ENCODE measurements at regions not wholly inside any gene's neighbourhood (a gene's known extent, or its start where the extent isn't known, plus 50 kb on each side); places are given as distances from the start of the nearest gene placed in this dataset.

DNA sequence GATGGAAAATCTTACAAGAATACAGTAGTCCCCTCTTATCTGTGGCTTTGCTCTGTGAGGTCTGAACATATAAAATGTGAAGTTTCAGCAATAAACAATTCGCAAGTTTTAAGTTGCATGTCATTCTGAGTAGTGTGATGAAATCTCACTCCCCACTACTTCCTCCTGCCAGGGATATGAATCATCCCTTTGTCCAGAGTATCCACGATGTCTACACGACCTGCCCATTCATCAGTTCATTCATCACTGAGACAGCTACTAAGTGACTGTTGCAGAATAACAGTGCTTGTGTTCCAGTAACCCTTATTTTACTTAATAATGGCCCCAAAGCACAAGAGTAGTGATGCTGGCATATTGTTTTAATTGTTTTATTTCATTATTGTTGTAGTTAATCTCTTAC is 489.2 kb upstream of the UBE2E2 start:
- Histone ChIP-seq H3K18ac (ENCODE audit: insufficient read length, low read depth, low read length) (no peak overlapping the region), H3K4me2 (ENCODE audit: insufficient read depth, insufficient read length, low read length) (no peak overlapping the region), H3K4me1 (ENCODE audit: insufficient read depth, low read length) (no peaks in the 10 kb centered on the region), H4K8ac (replicated peaks; ENCODE audit: insufficient read length, low read depth, low read length) (no peak overlapping the region), H3K4ac (ENCODE audit: low read depth, low read length) (no peak overlapping the region), H3K9me3 (ENCODE audit: control insufficient read depth, low read depth, low read length) (no peaks in the 10 kb centered on the region), H2BK5ac (ENCODE audit: insufficient read length, low read length) (no peak overlapping the region), H3K23me2 (ENCODE audit: insufficient read length, low read depth, low read length, poor library complexity, severe bottlenecking) (no peaks in the 10 kb centered on the region), H4K20me1 (ENCODE audit: control insufficient read depth, insufficient read depth, insufficient read length) (no peaks in the 10 kb centered on the region), H4K5ac (ENCODE audit: insufficient read length, low read depth, low read length) (no peak overlapping the region), H3K9ac (ENCODE audit: extremely low read depth, insufficient read length, low read length) (no peak overlapping the region), H2BK15ac (ENCODE audit: low read depth, low read length) (no peak overlapping the region), H3K23ac (ENCODE audit: insufficient read length, low read depth, low read length) (no peak overlapping the region), H2BK120ac (ENCODE audit: low read depth, low read length, poor library complexity, severe bottlenecking) (no peak overlapping the region), H3K27me3 (ENCODE audit: insufficient read depth, low read length) (no peaks in the 10 kb centered on the region), H4K91ac (ENCODE audit: insufficient read length, low read depth, low read length) (no peak overlapping the region), H3K79me1 (ENCODE audit: insufficient read depth, low read depth, low read length, poor library complexity, severe bottlenecking) (no peaks in the 10 kb centered on the region), H3T11ph (ENCODE audit: low read length) (no peak overlapping the region), H3K56ac (ENCODE audit: insufficient read length, low read depth, low read length) (no peak overlapping the region), H2AFZ (ENCODE audit: low read length) (no peak overlapping the region), H3K14ac (ENCODE audit: insufficient read depth, low read length) (no peak overlapping the region), H2BK12ac (ENCODE audit: insufficient read length, low read depth, low read length) (no peak overlapping the region), H3K79me2 (ENCODE audit: insufficient read depth, low read length) (no peaks in the 10 kb centered on the region), H2AK5ac (ENCODE audit: insufficient read length, low read length) (no peak overlapping the region), H2BK20ac (ENCODE audit: low read depth, low read length, poor library complexity, severe bottlenecking) (no peak overlapping the region), H3K27ac (ENCODE audit: insufficient read length, low read depth, low read length) (no peak overlapping the region)
- no peak overlapping the region for H3K4me3 Mint-ChIP-seq
- no peaks in the 10 kb centered on the region; the same call in 1 of the 2 replicates for H3K27me3 Mint-ChIP-seq (ENCODE audit: low read depth)
- H3K36me3 Mint-ChIP-seq (ENCODE audit: insufficient read depth in 1 of 3, low read depth in 3 of 3) = peaks cover 0 to 6% (median 3%) of the 10 kb centered on the region in 3 experiments; a peak in 3 of 7 replicates
- WGBS (ENCODE audit: extremely low coverage, insufficient read length, low lambda C conversion rate) = no CpG with 5 or more reads among the region's 3 CpGs
- TF ChIP-seq CTCF (conservative IDR thresholded peaks at IDR 0.05) = no peak
- H3K9me3 Mint-ChIP-seq = peaks cover 30 to 32% of the 10 kb centered on the region in 2 experiments; a peak in 4 of 5 replicates
- peaks cover 0 to 2% of the 10 kb centered on the region in 2 experiments; a peak in 1 of 4 replicates for H3K4me1 Mint-ChIP-seq
- no peak overlapping the region for H3K27ac Mint-ChIP-seq
- no peak for DNase-seq
